NCI-H510A (cell line): ENCODE measurements at regions not wholly inside any gene's neighbourhood (a gene's known extent, or its start where the extent isn't known, plus 50 kb on each side); places are given as distances from the start of the nearest gene placed in this dataset.

ENCODE experiments used
- DNase-seq: peaks from one replicate; lab custom pipeline; 2025; lab: John Stamatoyannopoulos, UW

GRCh38 chr5:117220730-117221129 is 646.1 kb upstream of the SEMA6A start:
- DNase-seq, result no peak

DNA sequence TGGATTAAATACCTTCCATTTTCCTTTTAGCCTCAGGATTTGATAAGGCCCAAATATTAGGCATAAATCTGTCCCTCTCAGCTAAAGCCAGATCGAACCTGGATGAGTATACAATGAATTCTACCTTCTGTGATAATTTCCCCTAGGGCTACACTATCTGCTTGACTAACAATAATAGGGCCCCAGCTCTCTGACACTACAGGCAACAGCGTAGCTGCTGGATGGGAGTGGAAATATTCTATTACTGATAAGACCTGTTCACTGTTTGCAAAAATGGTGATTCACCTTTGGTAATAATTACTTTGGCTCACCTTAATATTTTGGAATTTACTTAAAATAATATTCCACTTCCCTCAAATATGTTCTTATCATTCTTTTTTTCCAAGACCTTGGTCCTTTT is 644.2 kb upstream of the SEMA6A start:
- DNase-seq, result no peak

- no peak for DNase-seq
Measured at GRCh38 chr5:117212866-117213265, 638.2 kb upstream of the SEMA6A start.

DNA sequence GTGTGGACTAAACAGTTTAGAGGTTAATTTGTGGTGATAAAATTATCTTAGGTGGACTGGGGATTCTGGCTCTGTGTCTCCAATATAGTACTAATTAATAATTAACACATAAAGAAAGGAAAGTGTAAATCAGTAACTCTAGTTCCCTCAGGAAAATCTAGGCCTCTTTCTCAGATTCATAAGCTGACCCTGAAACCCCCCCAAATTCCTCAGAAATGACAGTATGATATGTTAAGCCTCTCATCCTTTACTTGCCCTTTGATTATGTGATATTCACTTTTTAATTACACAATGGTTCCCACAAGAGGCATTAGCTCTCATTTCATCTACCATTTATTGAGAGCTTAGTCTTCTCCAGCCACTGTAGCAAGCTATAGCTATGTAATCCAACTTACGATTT is 636.2 kb upstream of the SEMA6A start:
- no peak for DNase-seq

- DNase-seq, result no peak
Measured at GRCh38 chr5:117209479-117209878, 634.9 kb upstream of the SEMA6A start.

- DNase-seq, result no peak
Measured at GRCh38 chr5:117207088-117207668, 632.6 kb upstream of the SEMA6A start.

DNA sequence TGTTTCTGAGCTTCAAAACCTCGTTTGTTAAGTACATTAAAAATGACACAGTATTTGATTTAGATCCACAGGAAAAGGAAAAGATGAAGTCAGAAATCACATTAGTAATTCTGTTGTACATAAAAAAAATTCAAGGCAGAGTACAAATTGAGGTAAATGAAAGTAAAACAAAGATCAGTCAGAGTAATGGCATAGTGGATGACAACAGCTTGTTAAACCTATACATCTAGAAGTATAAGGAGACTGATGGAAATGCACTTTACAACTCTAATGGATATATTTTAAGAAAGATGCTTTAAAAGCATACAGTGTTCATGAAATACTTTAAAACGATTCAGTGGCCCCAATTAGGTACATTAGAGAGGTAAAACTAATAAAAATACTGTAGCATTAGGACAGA is 631.3 kb upstream of the SEMA6A start:
- no peak for DNase-seq

- DNase-seq, result no peak
Measured at GRCh38 chr5:117204926-117205869, 630.6 kb upstream of the SEMA6A start.

- no peak for DNase-seq
Measured at GRCh38 chr5:117204404-117204803, 629.8 kb upstream of the SEMA6A start.

DNA sequence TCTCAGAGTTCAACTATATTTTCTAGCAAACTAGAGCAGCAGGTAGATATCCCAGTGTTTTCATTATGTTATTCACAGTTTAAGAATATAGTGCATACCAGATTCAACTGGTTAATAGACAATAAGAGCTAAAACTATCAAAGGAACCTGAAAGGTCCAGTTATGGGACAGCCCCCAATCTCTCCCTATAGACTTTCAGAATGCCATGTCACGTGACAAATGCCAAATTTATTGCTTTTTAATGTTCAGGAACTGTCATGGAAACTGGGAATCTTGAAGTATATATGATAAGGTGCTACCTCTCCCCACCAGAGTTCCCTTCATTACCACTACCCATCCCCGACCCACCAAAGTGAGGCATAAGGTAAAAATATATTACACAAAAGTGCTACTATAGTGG is 629.0 kb upstream of the SEMA6A start:
- no peak for DNase-seq

DNA sequence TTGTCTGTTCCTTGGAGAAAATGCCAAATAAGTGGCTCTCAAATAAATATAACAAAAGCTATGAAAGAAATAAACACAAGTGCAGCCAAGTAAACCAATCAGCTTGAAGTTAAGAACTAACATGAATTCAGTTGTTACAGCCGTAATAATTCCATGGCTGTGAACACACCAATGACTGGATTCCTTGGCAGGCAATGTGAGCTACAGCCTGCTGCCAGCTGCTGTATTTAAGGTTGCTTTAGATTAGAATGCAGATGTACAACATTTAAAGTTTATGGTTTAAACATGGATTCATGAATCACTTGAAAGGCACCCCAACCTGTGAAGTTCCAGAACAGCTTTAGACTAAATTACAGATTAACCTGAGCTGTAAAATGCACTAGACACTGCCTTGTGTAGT is 626.4 kb upstream of the SEMA6A start:
- DNase-seq, result no peak

DNA sequence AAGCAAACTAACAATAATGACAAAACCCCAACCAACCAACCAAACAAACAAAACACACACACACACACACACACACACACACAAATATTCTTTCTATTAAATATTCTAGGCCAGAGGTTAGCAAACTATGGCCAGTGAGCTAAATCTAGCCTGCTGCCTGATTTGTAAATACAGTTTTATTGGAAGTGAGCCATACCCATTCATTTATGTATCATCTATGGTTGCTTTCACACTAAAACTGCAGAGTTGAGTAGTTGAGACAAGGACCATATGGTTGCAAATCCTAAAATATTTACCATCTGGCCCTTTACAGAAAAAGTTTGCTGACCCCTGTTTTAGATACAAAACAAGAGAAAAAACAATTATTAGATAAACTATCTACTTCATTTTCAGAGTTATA is 620.5 kb upstream of the SEMA6A start:
- no peak for DNase-seq

DNA sequence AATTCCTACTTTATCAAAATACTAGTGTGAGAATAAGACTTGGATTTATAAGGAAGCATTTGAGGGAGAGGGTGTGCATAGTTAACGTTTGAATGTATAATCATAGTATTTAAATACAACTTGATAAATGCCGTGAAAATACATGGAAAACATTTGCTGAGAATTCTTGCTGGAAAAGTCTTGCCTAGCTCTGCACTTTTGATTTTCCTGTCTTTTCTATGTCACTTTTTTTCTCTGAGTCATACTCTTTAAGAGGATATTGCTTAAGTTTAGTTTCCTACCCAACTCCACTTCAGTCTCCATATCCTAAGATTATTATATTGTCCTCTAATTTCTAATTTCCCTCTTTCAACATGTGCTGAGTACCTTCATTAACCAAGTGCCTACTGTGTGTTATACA is 616.6 kb upstream of the SEMA6A start:
- DNase-seq, result no peak

GRCh38 chr5:117189784-117190183 is 615.2 kb upstream of the SEMA6A start:
- DNase-seq, result no peak

DNA sequence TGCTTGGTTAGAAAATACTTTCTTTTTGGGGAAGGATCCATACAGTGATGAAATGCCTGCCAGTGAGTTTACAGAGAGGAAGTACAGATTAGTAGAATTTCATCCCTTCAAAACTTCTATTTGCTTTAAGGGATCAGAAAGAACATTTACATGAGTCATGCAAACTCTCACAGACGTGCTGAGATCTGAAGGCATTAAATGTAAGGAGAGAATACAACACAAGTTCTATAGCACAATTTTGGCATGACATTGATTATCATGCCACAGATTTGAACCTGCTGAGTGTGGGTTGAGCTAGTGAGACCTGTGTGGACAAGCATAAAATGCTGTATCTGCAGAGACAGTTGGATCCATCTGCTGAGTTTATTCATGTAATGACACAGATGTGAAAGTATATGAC is 613.6 kb upstream of the SEMA6A start:
- DNase-seq, result no peak

DNA sequence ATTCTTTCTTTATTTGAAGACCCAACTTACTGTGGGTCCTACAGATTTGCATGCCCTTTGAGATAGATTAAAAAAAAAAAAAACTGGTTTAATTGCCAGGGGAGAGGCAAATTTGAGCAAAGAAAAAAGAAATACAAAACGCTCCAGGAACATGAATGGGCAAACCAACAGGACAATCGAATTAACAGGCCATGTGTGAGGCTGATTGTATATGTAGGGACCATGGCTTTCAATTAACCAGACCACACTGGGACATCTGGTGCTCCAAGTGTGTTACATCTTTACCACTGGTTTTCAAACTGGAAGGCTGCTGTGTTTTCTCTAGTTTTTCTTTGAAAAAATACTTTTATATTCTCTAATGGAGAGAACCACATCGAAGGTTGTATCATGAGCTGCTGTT is 612.1 kb upstream of the SEMA6A start:
- no peak for DNase-seq

- DNase-seq, result no peak
Measured at GRCh38 chr5:117183326-117183725, 608.7 kb upstream of the SEMA6A start.

GRCh38 chr5:117182104-117182503 is 607.5 kb upstream of the SEMA6A start:
- DNase-seq, result no peak

- no peak for DNase-seq
Measured at GRCh38 chr5:117177302-117177701, 602.7 kb upstream of the SEMA6A start.

DNA sequence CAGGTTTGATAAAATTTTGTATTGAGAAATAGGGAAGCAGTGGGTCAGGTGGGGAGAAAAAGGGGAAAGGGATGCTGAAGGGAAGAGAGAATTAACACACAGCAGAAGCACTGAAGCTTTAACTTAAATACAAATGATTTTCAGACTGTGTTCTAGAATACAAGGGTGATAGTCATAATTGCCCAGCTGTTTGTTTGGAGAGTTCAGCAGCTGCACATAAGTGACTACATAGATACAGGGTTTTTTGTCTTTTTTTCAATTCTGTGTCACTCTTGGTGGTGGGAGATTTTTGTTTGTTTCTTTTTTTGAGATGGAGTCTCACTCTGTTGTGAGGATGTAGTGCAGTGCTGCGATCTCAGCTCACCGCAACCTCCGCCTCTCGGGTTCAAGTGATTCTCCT is 590.4 kb upstream of the SEMA6A start:
- no peak for DNase-seq

DNA sequence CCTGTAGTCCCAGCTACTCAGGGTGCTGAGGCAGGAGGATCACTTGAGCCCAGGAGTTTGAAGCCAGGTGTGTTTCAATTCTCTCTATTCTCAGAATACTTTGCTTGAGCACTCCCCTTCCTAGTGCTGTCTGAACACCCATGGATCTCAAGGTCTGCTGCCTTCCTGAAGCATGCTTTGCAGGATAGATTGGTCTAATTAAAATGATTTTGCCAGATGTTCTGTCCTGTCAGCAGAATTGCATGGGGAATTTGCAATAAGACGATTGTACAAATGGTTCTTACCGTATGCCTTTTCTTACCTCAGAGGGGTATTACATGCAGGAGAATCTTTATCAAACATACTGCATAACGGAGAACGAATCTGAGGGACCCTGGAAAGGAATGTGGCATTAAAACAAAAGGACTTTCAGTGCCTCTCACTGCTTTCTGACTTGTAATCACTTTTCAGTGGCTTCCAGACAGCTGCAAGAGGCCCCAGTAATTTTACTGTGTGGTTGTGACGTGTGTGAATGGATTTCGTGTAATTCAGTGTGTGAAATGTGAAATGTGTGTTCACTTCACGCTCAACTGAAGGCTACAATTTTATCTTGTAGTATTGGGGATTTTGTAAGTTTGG is 587.2 kb upstream of the SEMA6A start:
- no peak for DNase-seq

- no peak for DNase-seq
Measured at GRCh38 chr5:117160391-117160790, 585.8 kb upstream of the SEMA6A start.

GRCh38 chr5:117149312-117149711 is 574.7 kb upstream of the SEMA6A start:
- DNase-seq, result no peak
